ENCODE measurements at regions not wholly inside any gene's neighbourhood (a gene's known extent, or its start where the extent isn't known, plus 50 kb on each side); places are given as distances from the start of the nearest gene placed in this dataset.
"Not testable (repeated sequence)": the region's sequence is repeated elsewhere in the genome, so short reads cannot be mapped to it uniquely, and the experiment has no call there.

DNA sequence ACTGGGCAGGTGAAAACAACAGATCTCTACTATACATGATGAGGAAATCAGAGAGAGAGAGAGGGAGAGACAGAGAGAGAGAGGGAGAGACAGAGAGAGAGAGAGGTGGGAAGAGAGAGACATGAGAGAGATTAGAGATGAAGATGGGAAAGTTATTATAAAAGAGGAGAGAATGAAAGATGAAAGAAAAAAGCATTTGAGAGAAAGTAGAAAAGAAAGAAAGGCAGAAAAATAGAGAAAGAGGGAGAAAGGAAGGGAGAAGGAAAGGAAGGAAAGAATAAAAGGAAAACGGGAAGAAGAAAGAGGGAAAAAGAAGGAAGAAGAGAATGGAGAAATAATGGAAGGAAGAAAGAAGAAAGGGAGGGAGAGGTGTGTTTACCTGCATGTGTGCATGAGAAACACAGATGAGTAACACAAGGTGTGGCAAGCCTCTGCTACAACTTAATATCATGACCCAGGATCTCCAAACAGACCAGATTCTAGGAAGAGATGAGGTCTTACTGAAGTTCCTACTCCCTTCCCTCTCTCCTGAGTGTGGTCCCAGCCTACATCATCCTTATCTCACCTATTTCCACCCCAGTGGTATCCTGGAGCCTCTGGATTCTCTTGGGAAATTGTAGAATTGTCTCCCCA is 176.3 kb downstream of the C12orf75 start:
- Mint-ChIP-seq H3K36me3 (no peaks in the 10 kb centered on the region), H3K9me3 (no peaks in the 10 kb centered on the region)

DNA sequence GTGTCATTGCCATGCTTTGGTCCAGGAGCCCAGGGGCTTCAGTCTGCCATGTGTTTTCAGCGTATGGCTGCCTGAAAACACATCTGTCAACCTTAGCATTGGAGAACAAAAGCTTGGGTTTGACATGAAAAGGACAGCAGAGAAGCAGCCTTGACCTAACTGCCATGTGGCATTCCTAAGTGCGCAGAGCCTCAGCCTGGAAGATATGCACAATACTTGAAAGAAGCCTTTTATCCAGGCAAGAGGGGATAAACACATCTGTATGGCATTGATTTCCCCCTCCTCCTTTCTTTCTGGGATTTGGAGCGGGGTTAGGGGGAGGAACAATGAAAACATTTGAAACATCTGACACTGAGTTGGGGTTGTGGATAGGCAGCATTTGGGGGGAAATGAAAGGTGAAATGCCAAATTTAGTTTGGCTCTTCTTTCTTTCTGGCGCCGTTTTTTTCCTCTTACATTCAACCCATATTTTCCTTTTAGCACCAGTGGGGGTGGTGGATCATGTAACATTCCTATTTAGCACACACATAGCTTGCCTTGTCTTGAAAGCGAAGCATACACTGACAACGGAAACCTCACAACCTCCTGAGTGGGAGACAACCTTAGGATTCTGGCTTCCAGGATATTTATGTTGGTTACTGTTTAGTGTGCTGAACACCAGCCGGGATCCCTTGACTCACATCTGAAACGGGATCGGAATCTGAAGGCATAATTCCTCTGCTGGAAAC is 177.0 kb downstream of the C12orf75 start:
- DNase-seq (ENCODE audit: low spot score) (no peak), ATAC-seq (no peak)
- Mint-ChIP-seq H3K36me3 (no peaks in the 10 kb centered on the region), H3K27me3 (peaks cover 9 to 30% of the 10 kb centered on the region in 2 donors), H3K4me3 (no peak overlapping the region), H3K9me3 (no peaks in the 10 kb centered on the region), H3K4me1 (ENCODE audit: low read depth in 2 of 2) (no peaks in the 10 kb centered on the region), H3K27ac (no peak overlapping the region)

More for the DNA sequence above, 176.3 kb downstream of the C12orf75 start:
- ATAC-seq (no peak), DNase-seq (ENCODE audit: low spot score) (no peak)
- Mint-ChIP-seq H3K4me1 (ENCODE audit: low read depth in 2 of 2) (no peaks in the 10 kb centered on the region), H3K27me3 (peaks cover 11 to 27% of the 10 kb centered on the region in 2 donors), H3K27ac (no peak overlapping the region), H3K4me3 (no peak overlapping the region)

DNA sequence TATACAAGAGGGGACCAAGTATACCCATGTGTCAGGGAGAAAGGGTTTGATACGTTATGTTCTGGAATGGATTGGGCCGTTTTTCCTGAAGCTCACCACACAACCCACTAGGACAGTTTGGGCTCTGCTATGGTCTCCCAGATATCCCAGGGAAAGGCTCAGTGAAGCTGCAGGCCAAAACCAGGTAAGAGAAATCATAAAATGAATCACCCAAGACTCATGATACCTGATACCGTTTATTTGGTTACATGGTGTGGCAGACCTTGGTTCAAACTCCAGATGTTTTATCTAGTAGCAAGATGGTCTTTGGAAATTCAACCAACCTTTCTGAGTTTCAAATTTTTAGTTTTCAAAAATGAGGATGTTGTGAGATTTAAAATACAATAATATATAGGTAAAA is 177.6 kb downstream of the C12orf75 start:
- H3K4me1 Mint-ChIP-seq (ENCODE audit: low read depth in 2 of 2): no peaks in the 10 kb centered on the region
- H3K9me3 Mint-ChIP-seq: no peaks in the 10 kb centered on the region
- DNase-seq (ENCODE audit: low spot score) (no peak), ATAC-seq (no peak)
- H3K27ac Mint-ChIP-seq: no peak overlapping the region
- H3K4me3 Mint-ChIP-seq: no peak overlapping the region
- peaks cover 8 to 30% of the 10 kb centered on the region in 2 donors for H3K27me3 Mint-ChIP-seq
- no peaks in the 10 kb centered on the region for H3K36me3 Mint-ChIP-seq

DNA sequence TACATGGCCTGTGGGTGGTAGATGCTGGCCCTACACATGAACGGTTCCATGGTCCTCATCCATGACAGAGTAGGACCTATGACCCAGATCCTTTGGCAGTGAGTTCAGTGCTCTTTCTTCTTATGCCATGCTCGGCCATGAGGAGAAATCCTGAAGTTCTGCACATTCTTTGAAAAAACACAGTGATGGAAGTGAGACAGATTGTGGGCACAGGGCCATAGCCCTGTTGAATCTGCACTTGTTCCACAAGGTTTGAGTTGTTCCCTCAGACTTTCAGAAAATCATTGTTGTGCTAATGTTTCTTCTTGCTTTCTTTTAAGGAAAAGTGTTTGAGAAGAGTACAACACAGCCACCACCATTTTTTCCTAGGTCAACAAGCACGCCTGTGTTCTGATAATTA is 180.0 kb downstream of the C12orf75 start:
- Mint-ChIP-seq H3K36me3 (no peaks in the 10 kb centered on the region), H3K4me1 (ENCODE audit: low read depth in 2 of 2) (no peaks in the 10 kb centered on the region), H3K9me3 (no peaks in the 10 kb centered on the region), H3K4me3 (no peak overlapping the region), H3K27ac (no peak overlapping the region), H3K27me3 (peaks cover 6 to 22% of the 10 kb centered on the region in 2 donors)
- no peak for ATAC-seq
- no peak for DNase-seq (ENCODE audit: low spot score)

DNA sequence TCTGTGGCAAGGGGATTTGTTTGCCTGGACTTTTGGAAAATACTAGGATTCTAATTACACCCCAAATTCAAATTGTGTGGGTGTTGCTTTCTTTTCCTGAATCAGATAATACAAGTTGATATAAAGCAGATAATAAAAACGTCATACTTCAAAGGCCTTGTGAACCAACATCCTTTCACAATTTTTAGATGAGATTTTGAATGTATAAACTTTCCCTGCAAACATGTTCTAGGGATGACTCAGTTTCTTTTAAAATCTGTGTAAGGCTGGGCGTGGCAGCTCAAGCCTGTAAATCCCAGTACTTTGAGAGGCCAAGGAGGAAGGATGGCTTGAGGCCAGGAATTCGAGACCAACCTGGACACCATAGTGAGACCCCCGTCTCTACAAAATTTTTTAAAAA is 182.4 kb downstream of the C12orf75 start:
- not testable (repeated sequence) for ATAC-seq; H3K27me3 Mint-ChIP-seq; H3K9me3 Mint-ChIP-seq; H3K4me1 Mint-ChIP-seq (ENCODE audit: low read depth in 2 of 2); H3K4me3 Mint-ChIP-seq; DNase-seq (ENCODE audit: low spot score); H3K27ac Mint-ChIP-seq; H3K36me3 Mint-ChIP-seq

GRCh38 chr12:105522166-105522825 is 191.8 kb downstream of the C12orf75 start:
- no peak for DNase-seq (ENCODE audit: low spot score)
- Mint-ChIP-seq H3K9me3 (no peaks in the 10 kb centered on the region), H3K36me3 (peaks cover 5% of the 10 kb centered on the region), H3K27ac (no peak overlapping the region), H3K4me3 (no peak overlapping the region), H3K27me3 (peaks cover 6 to 18% of the 10 kb centered on the region in 2 donors), H3K4me1 (ENCODE audit: low read depth in 2 of 2) (no peaks in the 10 kb centered on the region)
- no peak for ATAC-seq

DNA sequence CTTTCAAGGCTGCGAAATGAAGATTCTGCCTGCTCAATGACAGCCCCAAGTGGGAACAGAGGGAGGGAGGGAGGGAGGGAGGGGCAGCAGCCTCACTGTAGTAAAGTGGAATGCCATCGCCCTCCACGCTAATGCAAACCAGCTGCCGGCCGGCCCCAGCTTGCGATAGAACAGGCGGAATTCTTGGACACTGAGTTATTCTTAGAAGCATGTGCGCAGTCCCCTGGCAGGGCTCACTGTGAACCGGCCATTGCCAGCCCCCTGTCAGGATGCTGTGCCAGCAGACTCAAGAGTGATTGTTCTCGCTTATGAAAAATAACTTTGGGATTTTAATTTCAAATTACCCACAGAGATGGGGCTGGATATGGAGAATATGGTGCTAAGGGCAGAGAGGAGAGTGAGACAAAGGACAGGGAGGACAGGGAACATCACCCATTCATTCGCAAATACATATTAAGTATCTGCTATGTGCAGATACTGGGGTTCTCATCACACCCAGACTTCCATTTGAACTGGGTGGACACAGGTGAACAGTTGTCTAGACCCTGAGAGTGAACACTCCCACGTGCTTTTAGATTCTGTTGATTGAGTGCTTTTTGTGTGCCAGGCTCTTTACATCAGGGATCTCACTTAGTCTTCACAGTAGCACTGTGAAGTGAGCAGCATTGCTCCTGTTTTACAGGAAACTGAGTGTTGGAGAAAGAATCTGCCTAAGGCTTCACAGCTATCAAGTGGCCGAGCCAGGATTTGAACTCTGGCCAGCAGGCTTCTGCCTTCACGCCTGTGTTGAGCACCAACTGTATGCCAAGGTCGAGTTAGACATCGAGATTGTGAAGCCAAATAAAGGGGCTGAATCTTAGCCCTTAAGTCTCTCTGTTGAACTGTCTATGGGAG is 192.9 kb downstream of the C12orf75 start:
- H3K9me3 Mint-ChIP-seq: no peaks in the 10 kb centered on the region
- DNase-seq (ENCODE audit: low spot score) (no peak), ATAC-seq (no peak)
- no peak overlapping the region for H3K4me3 Mint-ChIP-seq
- H3K27me3 Mint-ChIP-seq: peaks cover 6 to 18% of the 10 kb centered on the region in 2 donors
- H3K36me3 Mint-ChIP-seq: peaks cover 3% of the 10 kb centered on the region
- H3K4me1 Mint-ChIP-seq (ENCODE audit: low read depth in 2 of 2): no peaks in the 10 kb centered on the region
- H3K27ac Mint-ChIP-seq: no peak overlapping the region

DNA sequence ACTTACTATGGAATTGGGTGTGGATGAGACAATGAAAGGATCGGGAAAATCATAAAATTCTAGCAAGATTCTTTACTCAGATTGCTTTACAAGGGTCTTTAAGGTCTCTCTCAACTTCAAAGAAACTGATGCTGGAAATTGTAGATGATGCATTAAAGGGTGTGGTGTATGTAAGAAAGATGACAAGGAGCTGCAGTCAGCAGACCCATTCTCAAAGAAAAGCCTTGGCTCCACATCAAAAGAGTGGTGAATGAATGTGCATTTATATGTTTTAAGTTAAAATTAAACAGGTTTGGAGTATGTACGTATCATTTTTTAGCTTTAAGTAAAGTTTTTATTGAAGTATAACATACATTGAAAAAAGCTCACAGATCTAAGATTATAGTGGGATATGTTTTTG is 194.5 kb downstream of the C12orf75 start:
- ATAC-seq (no peak), DNase-seq (ENCODE audit: low spot score) (no peak)
- H3K36me3 Mint-ChIP-seq: no peaks in the 10 kb centered on the region
- H3K4me3 Mint-ChIP-seq: no peak overlapping the region
- H3K9me3 Mint-ChIP-seq: no peaks in the 10 kb centered on the region
- H3K27me3 Mint-ChIP-seq: peaks cover 6 to 18% of the 10 kb centered on the region in 2 donors
- H3K4me1 Mint-ChIP-seq (ENCODE audit: low read depth in 2 of 2): no peaks in the 10 kb centered on the region
- H3K27ac Mint-ChIP-seq: no peak overlapping the region

DNA sequence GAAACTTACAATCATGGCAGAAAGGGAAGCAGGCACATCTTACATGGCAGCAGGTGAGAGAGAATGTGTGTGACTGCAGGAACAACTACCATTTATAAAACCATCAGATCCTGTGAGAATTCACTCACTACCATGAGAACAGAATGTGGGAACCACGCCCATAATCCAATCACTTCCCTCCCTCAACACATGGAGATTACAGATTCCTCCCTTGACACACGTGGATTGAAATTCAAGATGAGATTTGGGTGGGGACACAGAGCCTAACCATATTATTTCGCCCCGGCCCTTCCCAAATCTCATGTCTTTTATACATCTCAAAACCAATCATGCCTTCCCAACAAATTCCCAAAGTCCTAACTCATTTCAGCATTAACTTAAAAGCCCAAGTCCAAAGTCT is 203.6 kb downstream of the C12orf75 start:
- peaks cover 6% of the 10 kb centered on the region for H3K36me3 Mint-ChIP-seq
- peaks cover 0 to 5% of the 10 kb centered on the region in 2 donors for H3K27me3 Mint-ChIP-seq
- no peak for DNase-seq (ENCODE audit: low spot score)
- H3K4me1 Mint-ChIP-seq (ENCODE audit: low read depth in 2 of 2): no peaks in the 10 kb centered on the region
- H3K27ac Mint-ChIP-seq: no peak overlapping the region
- H3K9me3 Mint-ChIP-seq: no peaks in the 10 kb centered on the region
- no peak for ATAC-seq
- no peak overlapping the region for H3K4me3 Mint-ChIP-seq

- not testable (repeated sequence) for H3K27me3 Mint-ChIP-seq; H3K4me3 Mint-ChIP-seq; H3K9me3 Mint-ChIP-seq; DNase-seq (ENCODE audit: low spot score); H3K36me3 Mint-ChIP-seq; ATAC-seq; H3K4me1 Mint-ChIP-seq (ENCODE audit: low read depth in 2 of 2); H3K27ac Mint-ChIP-seq
These were observed 204.5 kb downstream of the C12orf75 start for GRCh38 chr12:105535033-105535432.

- Mint-ChIP-seq H3K9me3 (peaks cover 4% of the 10 kb centered on the region), H3K27me3 (no peaks in the 10 kb centered on the region), H3K27ac (no peak overlapping the region), H3K36me3 (peaks cover 6% of the 10 kb centered on the region), H3K4me3 (no peak overlapping the region), H3K4me1 (ENCODE audit: low read depth in 2 of 2) (no peaks in the 10 kb centered on the region)
- ATAC-seq: peak; percentile 7 to 33
- DNase-seq (ENCODE audit: low spot score): no peak
These were observed 208.4 kb downstream of the C12orf75 start for GRCh38 chr12:105538880-105539279.

GRCh38 chr12:105539735-105540134 is 209.2 kb downstream of the C12orf75 start:
- no peak overlapping the region for H3K27ac Mint-ChIP-seq
- no peaks in the 10 kb centered on the region for H3K27me3 Mint-ChIP-seq
- no peaks in the 10 kb centered on the region for H3K4me1 Mint-ChIP-seq (ENCODE audit: low read depth in 2 of 2)
- no peak for ATAC-seq
- DNase-seq (ENCODE audit: low spot score): no peak
- H3K36me3 Mint-ChIP-seq: peaks cover 6% of the 10 kb centered on the region
- H3K4me3 Mint-ChIP-seq: no peak overlapping the region
- H3K9me3 Mint-ChIP-seq: peaks cover 4% of the 10 kb centered on the region

DNA sequence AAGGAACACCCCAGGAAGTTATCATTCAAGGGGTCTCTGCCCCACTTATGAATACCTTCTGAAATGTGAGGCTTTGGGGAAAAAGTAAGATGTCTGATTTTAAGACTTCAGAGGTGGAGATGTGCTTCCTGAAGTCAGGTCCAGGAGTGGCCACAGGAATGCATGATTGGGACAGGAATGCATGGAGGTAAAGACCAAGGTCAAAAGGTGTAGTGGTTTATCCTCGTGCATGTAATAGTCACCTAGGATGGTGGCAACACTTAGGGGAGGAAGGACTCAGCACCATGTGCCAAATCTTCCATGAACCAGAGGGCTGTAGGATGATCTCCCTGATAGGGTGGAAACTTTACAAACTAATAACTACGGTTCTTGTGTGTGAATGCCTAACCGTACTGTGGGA is 217.3 kb downstream of the C12orf75 start:
- Mint-ChIP-seq H3K4me3 (no peak overlapping the region), H3K36me3 (no peaks in the 10 kb centered on the region), H3K4me1 (ENCODE audit: low read depth in 2 of 2) (no peaks in the 10 kb centered on the region), H3K27ac (no peak overlapping the region), H3K9me3 (peaks cover 3% of the 10 kb centered on the region), H3K27me3 (no peaks in the 10 kb centered on the region)
- ATAC-seq: no peak
- DNase-seq (ENCODE audit: low spot score): no peak
